HEK293 (cell line): ENCODE measurements at regions not wholly inside any gene's neighbourhood (a gene's known extent, or its start where the extent isn't known, plus 50 kb on each side); places are given as distances from the start of the nearest gene placed in this dataset.

Experiments
- CTCF ChIA-PET: fragments of 350-600 bp; formaldehyde crosslinking; extraction: SDS; loops from one replicate; lab custom pipeline; 2021; ENCODE audit warnings: antibody characterized with exemption; lab: Yijun Ruan, JAX
- POLR2A ChIA-PET: fragments of 300-600 bp; formaldehyde crosslinking; extraction: SDS; loops from one replicate; lab custom pipeline; 2020; ENCODE audit warnings: antibody characterized with exemption, inconsistent platforms; lab: Yijun Ruan, JAX
- H3K27ac ChIP-seq: fragments of 200-500 bp; sonication (Bioruptor generic); 2 replicates; pipeline ENCODE4 v1.5.1; 2014; ENCODE audit warnings: low read depth, low read length, control low read depth, inconsistent platforms; ENCODE audit errors: extremely low read depth
- H3K36me3 ChIP-seq, 2 experiments: fragments of 200-500 bp in 1 of 2; sonication (Bioruptor generic) in 1 of 2; 1 replicate in 1 of 2; 2 replicates in 1 of 2; pipeline ENCODE4 v1.5.1; 2014 to 2017; ENCODE audit warnings: inconsistent platforms in 2 of 2, low read length in 2 of 2; ENCODE audit not compliant: control insufficient read depth in 2 of 2, insufficient read depth in 1 of 2
- H3K4me1 ChIP-seq: fragments of 200-500 bp; sonication (Bioruptor generic); 2 replicates; pipeline ENCODE4 v1.5.1; 2014; ENCODE audit warnings: mild to moderate bottlenecking, low read length, inconsistent platforms; ENCODE audit not compliant: control insufficient read depth, insufficient read depth
- H3K4me3 ChIP-seq: 2 replicates; pipeline ENCODE4 v1.5.1; 2011; ENCODE audit warnings: low read depth, mild to moderate bottlenecking, control low read depth, low read length, moderate library complexity
- H3K9me3 ChIP-seq: fragments of 200-500 bp; sonication (Bioruptor generic); 2 replicates; pipeline ENCODE4 v1.5.1; 2014; ENCODE audit warnings: low read depth, low read length, inconsistent platforms; ENCODE audit not compliant: control insufficient read depth, insufficient read depth
- GLI4 ChIP-seq: fragments of 450-650 bp; formaldehyde crosslinking; IDR thresholded peaks from 2 replicates; pipeline ENCODE4 v1.5.1; 2016; ENCODE audit warnings: missing biosample characterization, missing genetic modification characterization
- KLF16 ChIP-seq: fragments of 450-650 bp; formaldehyde crosslinking; IDR thresholded peaks from 2 replicates; pipeline ENCODE4 v1.5.1; 2017; ENCODE audit warnings: missing biosample characterization, missing genetic modification characterization
- SP2 ChIP-seq: fragments of 450-650 bp; formaldehyde crosslinking; IDR thresholded peaks from 2 replicates; pipeline ENCODE4 v1.5.1; 2016; ENCODE audit warnings: missing biosample characterization, missing genetic modification characterization
- ZBTB21 ChIP-seq: fragments of 450-650 bp; formaldehyde crosslinking; IDR thresholded peaks from 2 replicates; pipeline ENCODE4 v1.5.1; 2017; ENCODE audit warnings: missing biosample characterization, missing genetic modification characterization
- ZFP69B ChIP-seq: fragments of 450-650 bp; formaldehyde crosslinking; IDR thresholded peaks from 2 replicates; pipeline ENCODE4 v1.5.1; 2016; ENCODE audit warnings: missing biosample characterization, missing genetic modification characterization
- ZNF10 ChIP-seq: fragments of 450-650 bp; formaldehyde crosslinking; IDR thresholded peaks from 2 replicates; pipeline ENCODE4 v1.5.1; 2017; ENCODE audit warnings: missing biosample characterization, missing genetic modification characterization
- ZNF157 ChIP-seq: fragments of 450-650 bp; formaldehyde crosslinking; IDR thresholded peaks from 2 replicates; pipeline ENCODE4 v1.5.1; 2016; ENCODE audit warnings: missing biosample characterization, missing genetic modification characterization
- ZNF19 ChIP-seq: fragments of 450-650 bp; formaldehyde crosslinking; IDR thresholded peaks from 2 replicates; pipeline ENCODE4; 2016; ENCODE audit warnings: missing biosample characterization, missing genetic modification characterization, low read depth
- ZNF221 ChIP-seq: fragments of 450-650 bp; formaldehyde crosslinking; IDR thresholded peaks from 2 replicates; pipeline ENCODE4 v1.5.1; 2017; ENCODE audit warnings: missing biosample characterization, missing genetic modification characterization, borderline replicate concordance
- ZNF416 ChIP-seq: fragments of 450-650 bp; formaldehyde crosslinking; IDR thresholded peaks from 2 replicates; pipeline ENCODE4 v1.5.1; 2016; ENCODE audit warnings: missing biosample characterization, missing genetic modification characterization
- ZNF529 ChIP-seq: fragments of 450-650 bp; formaldehyde crosslinking; IDR thresholded peaks from 2 replicates; pipeline ENCODE4 v1.5.1; 2017; ENCODE audit warnings: missing genetic modification characterization, missing biosample characterization; ENCODE audit not compliant: insufficient replicate concordance
- ZNF600 ChIP-seq: fragments of 450-650 bp; formaldehyde crosslinking; IDR thresholded peaks from 2 replicates; pipeline ENCODE4 v1.5.1; 2016; ENCODE audit warnings: missing biosample characterization, missing genetic modification characterization
- ZNF658 ChIP-seq: fragments of 450-650 bp; formaldehyde crosslinking; IDR thresholded peaks from 2 replicates; pipeline ENCODE4; 2016; ENCODE audit warnings: missing biosample characterization, missing genetic modification characterization
- ZNF768 ChIP-seq: fragments of 450-650 bp; formaldehyde crosslinking; IDR thresholded peaks from 2 replicates; pipeline ENCODE4 v1.5.1; 2018; ENCODE audit warnings: missing biosample characterization, mild to moderate bottlenecking, missing genetic modification characterization
- ZNF837 ChIP-seq: fragments of 450-650 bp; formaldehyde crosslinking; IDR thresholded peaks from 2 replicates; pipeline ENCODE4 v1.5.1; 2016; ENCODE audit warnings: missing biosample characterization, missing genetic modification characterization
- TF ChIP-seq, protein P1 (sequence below): fragments of 450-650 bp; formaldehyde crosslinking; IDR thresholded peaks from 2 replicates; pipeline ENCODE4 v1.5.1; 2016; ENCODE audit warnings: missing biosample characterization, missing genetic modification characterization
- TF ChIP-seq, protein P2 (sequence below): fragments of 450-650 bp; formaldehyde crosslinking; IDR thresholded peaks from 2 replicates; pipeline ENCODE4; 2016; ENCODE audit warnings: missing biosample characterization, missing genetic modification characterization
- TF ChIP-seq, protein P3 (sequence below): fragments of 450-650 bp; formaldehyde crosslinking; IDR thresholded peaks from 2 replicates; pipeline ENCODE4 v1.5.1; 2016; ENCODE audit warnings: missing biosample characterization, missing genetic modification characterization
- TF ChIP-seq, protein P4 (sequence below): fragments of 450-650 bp; formaldehyde crosslinking; IDR thresholded peaks from 2 replicates; pipeline ENCODE4 v1.5.1; 2017; ENCODE audit warnings: missing biosample characterization, missing genetic modification characterization

DNA sequence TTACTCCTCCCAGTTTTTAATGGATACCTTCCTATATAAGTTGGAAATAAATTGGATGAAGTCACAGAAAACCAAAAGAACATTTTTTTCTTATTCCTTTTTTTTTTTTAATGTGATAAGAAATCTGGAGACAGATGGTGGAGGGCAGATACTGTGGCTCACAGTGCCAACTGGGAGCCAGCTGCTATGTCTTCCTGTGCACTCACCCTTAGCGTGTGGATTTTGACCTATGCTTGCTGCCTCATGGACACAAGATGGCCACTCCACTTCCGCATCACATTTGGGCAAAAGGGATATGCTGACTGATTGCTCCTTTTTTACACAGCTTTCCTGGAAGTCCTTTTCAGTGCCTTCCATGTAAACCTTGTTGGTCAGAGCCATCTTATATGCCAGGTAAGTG, 342.6 kb downstream of the MAN2A1 start:
- H3K27ac ChIP-seq = no peak overlapping the region
- no peaks in the 10 kb centered on the region for H3K36me3 ChIP-seq
- ChIA-PET CTCF (no interaction called here), POLR2A (no interaction called here)
- H3K9me3 ChIP-seq = no peaks in the 10 kb centered on the region
- H3K4me3 ChIP-seq = no peak overlapping the region
- TF ChIP-seq, protein P1, sequence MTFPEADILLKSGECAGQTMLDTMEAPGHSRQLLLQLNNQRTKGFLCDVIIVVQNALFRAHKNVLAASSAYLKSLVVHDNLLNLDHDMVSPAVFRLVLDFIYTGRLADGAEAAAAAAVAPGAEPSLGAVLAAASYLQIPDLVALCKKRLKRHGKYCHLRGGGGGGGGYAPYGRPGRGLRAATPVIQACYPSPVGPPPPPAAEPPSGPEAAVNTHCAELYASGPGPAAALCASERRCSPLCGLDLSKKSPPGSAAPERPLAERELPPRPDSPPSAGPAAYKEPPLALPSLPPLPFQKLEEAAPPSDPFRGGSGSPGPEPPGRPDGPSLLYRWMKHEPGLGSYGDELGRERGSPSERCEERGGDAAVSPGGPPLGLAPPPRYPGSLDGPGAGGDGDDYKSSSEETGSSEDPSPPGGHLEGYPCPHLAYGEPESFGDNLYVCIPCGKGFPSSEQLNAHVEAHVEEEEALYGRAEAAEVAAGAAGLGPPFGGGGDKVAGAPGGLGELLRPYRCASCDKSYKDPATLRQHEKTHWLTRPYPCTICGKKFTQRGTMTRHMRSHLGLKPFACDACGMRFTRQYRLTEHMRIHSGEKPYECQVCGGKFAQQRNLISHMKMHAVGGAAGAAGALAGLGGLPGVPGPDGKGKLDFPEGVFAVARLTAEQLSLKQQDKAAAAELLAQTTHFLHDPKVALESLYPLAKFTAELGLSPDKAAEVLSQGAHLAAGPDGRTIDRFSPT (tag by site-specific recombination) = no peak
- TF ChIP-seq, protein P2, sequence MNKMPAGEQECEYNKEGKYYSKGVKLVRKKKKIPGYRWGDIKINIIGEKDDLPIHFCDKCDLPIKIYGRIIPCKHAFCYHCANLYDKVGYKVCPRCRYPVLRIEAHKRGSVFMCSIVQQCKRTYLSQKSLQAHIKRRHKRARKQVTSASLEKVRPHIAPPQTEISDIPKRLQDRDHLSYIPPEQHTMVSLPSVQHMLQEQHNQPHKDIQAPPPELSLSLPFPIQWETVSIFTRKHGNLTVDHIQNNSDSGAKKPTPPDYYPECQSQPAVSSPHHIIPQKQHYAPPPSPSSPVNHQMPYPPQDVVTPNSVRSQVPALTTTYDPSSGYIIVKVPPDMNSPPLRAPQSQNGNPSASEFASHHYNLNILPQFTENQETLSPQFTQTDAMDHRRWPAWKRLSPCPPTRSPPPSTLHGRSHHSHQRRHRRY (tag by site-specific recombination) = no peak
- TF ChIP-seq, protein P3, sequence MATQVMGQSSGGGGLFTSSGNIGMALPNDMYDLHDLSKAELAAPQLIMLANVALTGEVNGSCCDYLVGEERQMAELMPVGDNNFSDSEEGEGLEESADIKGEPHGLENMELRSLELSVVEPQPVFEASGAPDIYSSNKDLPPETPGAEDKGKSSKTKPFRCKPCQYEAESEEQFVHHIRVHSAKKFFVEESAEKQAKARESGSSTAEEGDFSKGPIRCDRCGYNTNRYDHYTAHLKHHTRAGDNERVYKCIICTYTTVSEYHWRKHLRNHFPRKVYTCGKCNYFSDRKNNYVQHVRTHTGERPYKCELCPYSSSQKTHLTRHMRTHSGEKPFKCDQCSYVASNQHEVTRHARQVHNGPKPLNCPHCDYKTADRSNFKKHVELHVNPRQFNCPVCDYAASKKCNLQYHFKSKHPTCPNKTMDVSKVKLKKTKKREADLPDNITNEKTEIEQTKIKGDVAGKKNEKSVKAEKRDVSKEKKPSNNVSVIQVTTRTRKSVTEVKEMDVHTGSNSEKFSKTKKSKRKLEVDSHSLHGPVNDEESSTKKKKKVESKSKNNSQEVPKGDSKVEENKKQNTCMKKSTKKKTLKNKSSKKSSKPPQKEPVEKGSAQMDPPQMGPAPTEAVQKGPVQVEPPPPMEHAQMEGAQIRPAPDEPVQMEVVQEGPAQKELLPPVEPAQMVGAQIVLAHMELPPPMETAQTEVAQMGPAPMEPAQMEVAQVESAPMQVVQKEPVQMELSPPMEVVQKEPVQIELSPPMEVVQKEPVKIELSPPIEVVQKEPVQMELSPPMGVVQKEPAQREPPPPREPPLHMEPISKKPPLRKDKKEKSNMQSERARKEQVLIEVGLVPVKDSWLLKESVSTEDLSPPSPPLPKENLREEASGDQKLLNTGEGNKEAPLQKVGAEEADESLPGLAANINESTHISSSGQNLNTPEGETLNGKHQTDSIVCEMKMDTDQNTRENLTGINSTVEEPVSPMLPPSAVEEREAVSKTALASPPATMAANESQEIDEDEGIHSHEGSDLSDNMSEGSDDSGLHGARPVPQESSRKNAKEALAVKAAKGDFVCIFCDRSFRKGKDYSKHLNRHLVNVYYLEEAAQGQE (tag by site-specific recombination) = no peak
- TF ChIP-seq ZNF658 (tag by site-specific recombination) (no peak), GLI4 (tag by site-specific recombination) (no peak)
- H3K4me1 ChIP-seq = peaks cover 6% of the 10 kb centered on the region

DNA sequence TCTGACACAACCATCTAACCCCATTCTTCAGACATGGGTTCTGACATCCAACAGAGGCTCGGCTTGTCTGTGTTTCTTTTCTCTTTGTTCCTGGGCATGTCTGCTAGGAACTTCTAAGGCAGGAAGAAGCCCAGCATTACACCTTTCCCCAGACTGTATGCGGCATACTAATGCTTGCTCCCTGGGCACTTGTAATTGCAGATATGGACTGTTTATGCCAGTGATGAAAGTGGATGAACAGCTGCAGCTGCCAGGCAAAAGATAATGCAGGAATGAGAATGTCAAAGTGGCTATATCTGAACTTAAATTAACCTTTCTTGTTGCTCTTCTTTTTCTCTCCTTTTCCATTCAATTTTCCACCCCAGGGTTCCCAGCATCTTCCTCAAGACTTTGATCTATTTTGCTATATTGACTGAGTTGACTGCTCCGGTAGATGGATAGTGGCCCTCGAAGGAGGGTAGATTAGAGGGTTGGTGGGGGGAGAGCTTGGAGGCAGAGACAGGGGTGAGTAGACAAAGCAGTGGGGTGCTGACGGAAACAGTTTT, 344.4 kb downstream of the MAN2A1 start:
- H3K27ac ChIP-seq = no peak overlapping the region
- H3K36me3 ChIP-seq = no peaks in the 10 kb centered on the region
- H3K4me3 ChIP-seq = no peak overlapping the region
- H3K4me1 ChIP-seq = peaks cover 6% of the 10 kb centered on the region
- TF ChIP-seq ZNF157 (tag by site-specific recombination) (no peak), KLF16 (no peak), ZNF19 (tag by site-specific recombination) (no peak), ZNF600 (tag by site-specific recombination) (no peak), ZNF416 (no peak), ZNF221 (tag by site-specific recombination) (no peak), ZFP69B (tag by site-specific recombination) (no peak), ZNF529 (no peak), ZNF837 (tag by site-specific recombination) (no peak), ZBTB21 (tag by site-specific recombination) (no peak), SP2 (tag by site-specific recombination) (no peak), ZNF10 (tag by site-specific recombination) (no peak), ZNF768 (no peak)
- TF ChIP-seq, protein P4, sequence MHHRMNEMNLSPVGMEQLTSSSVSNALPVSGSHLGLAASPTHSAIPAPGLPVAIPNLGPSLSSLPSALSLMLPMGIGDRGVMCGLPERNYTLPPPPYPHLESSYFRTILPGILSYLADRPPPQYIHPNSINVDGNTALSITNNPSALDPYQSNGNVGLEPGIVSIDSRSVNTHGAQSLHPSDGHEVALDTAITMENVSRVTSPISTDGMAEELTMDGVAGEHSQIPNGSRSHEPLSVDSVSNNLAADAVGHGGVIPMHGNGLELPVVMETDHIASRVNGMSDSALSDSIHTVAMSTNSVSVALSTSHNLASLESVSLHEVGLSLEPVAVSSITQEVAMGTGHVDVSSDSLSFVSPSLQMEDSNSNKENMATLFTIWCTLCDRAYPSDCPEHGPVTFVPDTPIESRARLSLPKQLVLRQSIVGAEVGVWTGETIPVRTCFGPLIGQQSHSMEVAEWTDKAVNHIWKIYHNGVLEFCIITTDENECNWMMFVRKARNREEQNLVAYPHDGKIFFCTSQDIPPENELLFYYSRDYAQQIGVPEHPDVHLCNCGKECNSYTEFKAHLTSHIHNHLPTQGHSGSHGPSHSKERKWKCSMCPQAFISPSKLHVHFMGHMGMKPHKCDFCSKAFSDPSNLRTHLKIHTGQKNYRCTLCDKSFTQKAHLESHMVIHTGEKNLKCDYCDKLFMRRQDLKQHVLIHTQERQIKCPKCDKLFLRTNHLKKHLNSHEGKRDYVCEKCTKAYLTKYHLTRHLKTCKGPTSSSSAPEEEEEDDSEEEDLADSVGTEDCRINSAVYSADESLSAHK (tag by site-specific recombination) = no peak
- CTCF ChIA-PET = no interaction called here
- H3K9me3 ChIP-seq = no peaks in the 10 kb centered on the region
- POLR2A ChIA-PET = no interaction called here
